Kidney (tissue), 13 donors: ENCODE measurements at regions not wholly inside any gene's neighbourhood (a gene's known extent, or its start where the extent isn't known, plus 50 kb on each side); places are given as distances from the start of the nearest gene placed in this dataset.

ENCODE experiments used
- DNase-seq, 5 donors: peaks; one replicate each; pipeline ENCODE4 v3.0.0-alpha.2; 2013 to 2020
- FAIRE-seq: peaks from 2 replicates; lab custom pipeline; 2012; peaks lifted over from hg19 to GRCh38; lab: Jason Lieb, UNC
- H3K27ac ChIP-seq, 2 donors: one replicate each; pipeline ENCODE4 v1.7.0; 2013; ENCODE audit warnings: low read depth in 2 of 2, low read length in 2 of 2, inconsistent platforms in 1 of 2
- H3K27me3 ChIP-seq: one replicate; pipeline ENCODE4 v1.7.1; 2013; ENCODE audit warnings: low read length, inconsistent platforms; ENCODE audit not compliant: control insufficient read depth, insufficient read depth
- H3K36me3 ChIP-seq, 3 donors: one replicate each; pipeline versions ENCODE4 v1.7.0 to v1.7.1; 2013; ENCODE audit warnings: low read length in 3 of 3, control low read depth in 1 of 3, inconsistent platforms in 1 of 3; ENCODE audit not compliant: insufficient read depth in 3 of 3, control insufficient read depth in 2 of 3
- H3K4me1 ChIP-seq, 3 donors: one replicate each; pipeline versions ENCODE4 v1.7.0 to v1.7.1; 2013; ENCODE audit warnings: low read length in 3 of 3, inconsistent platforms in 1 of 3, low read depth in 1 of 3; ENCODE audit not compliant: control insufficient read depth in 2 of 3, insufficient read depth in 2 of 3
- H3K4me3 ChIP-seq, 3 donors: one replicate each; pipeline versions ENCODE4 v1.7.0 to v1.8.1; 2013; ENCODE audit warnings: low read length in 3 of 3, control low read depth in 1 of 3, inconsistent platforms in 1 of 3
- H3K9ac ChIP-seq, 3 donors: one replicate each; pipeline versions ENCODE4 v1.7.0 to v1.7.1; 2013; ENCODE audit warnings: low read length in 3 of 3, control low read depth in 1 of 3, inconsistent platforms in 1 of 3
- H3K9me3 ChIP-seq, 3 donors: one replicate each; pipeline versions ENCODE4 v1.7.0 to v1.7.1; 2013; ENCODE audit warnings: low read length in 3 of 3, control low read depth in 1 of 3, inconsistent platforms in 1 of 3; ENCODE audit not compliant: control insufficient read depth in 2 of 3, insufficient read depth in 1 of 3
- intact Hi-C: fragments of 100-400 bp; cut with DNase I; formaldehyde crosslinking; loops from one replicate; pipeline ENCODE4 v1.11.1; 2022
- TF ChIP-seq, protein P1 (sequence below): IDR thresholded peaks from 3 replicates; pipeline ENCODE4 v1.5.1; 2012; ENCODE audit warnings: mild to moderate bottlenecking, moderate library complexity, borderline replicate concordance; ENCODE audit not compliant: insufficient read depth; ENCODE audit errors: extremely low read depth
- donor health status: control.
- donor health status: control.
- donor health status: control.
- donor health status: control.
- donor health status: control.
- donor health status: DM: yes; HTN: yes; CAD: no.
- donor health status: Normal renal cell carcinoma (clear cell type).

DNA sequence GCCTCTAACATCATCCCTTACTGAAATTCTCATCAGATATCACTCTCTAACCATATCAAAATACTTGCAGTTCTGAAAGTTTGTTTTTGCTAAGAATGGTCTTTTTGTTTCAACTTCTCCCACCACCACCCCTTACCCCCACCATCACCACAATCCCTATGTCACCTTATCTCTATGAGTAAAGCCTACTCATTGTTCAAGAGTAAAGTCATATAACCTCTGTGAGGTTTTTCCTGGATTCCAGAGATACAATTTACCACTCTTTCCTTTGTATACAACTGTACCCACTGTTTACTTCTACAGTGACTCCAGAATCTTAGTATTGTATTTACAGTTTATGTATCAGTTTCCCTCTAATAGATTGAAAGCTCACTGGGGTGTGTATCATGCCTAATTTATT lies 158.0 kb upstream of the PCDH10 start:
- intact Hi-C loops, result no loop called here

DNA sequence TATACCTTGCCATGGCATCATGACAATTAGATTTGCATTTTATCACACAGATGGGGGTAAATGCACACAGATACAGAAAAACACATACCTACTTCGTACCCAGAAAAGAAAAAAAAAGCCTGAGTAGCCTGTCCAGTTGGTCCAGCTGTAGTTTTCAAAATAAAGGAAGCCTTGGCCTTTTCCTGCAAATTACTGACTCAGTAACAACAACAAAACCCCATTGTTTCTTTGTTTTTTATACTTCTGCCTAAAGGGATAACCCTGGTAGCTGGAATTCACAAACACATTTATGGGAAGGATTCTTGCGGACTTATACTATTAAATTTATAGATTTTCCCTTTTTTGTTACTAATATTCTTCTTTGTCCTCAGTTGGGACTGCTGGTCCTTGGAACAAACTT lies 156.4 kb upstream of the PCDH10 start:
- no peaks in the 10 kb centered on the region for H3K36me3 ChIP-seq
- FAIRE-seq, result no peak
- H3K9me3 ChIP-seq, result peaks cover 0 to 3% (median 0%) of the 10 kb centered on the region in 3 donors
- no peak overlapping the region for H3K4me3 ChIP-seq
- no peak overlapping the region for H3K27ac ChIP-seq
- H3K27me3 ChIP-seq, result no peaks in the 10 kb centered on the region
- no peaks in the 10 kb centered on the region for H3K4me1 ChIP-seq
- H3K9ac ChIP-seq, result no peak overlapping the region
- intact Hi-C loops, result no loop called here
- no peak for DNase-seq
- TF ChIP-seq, protein P1, sequence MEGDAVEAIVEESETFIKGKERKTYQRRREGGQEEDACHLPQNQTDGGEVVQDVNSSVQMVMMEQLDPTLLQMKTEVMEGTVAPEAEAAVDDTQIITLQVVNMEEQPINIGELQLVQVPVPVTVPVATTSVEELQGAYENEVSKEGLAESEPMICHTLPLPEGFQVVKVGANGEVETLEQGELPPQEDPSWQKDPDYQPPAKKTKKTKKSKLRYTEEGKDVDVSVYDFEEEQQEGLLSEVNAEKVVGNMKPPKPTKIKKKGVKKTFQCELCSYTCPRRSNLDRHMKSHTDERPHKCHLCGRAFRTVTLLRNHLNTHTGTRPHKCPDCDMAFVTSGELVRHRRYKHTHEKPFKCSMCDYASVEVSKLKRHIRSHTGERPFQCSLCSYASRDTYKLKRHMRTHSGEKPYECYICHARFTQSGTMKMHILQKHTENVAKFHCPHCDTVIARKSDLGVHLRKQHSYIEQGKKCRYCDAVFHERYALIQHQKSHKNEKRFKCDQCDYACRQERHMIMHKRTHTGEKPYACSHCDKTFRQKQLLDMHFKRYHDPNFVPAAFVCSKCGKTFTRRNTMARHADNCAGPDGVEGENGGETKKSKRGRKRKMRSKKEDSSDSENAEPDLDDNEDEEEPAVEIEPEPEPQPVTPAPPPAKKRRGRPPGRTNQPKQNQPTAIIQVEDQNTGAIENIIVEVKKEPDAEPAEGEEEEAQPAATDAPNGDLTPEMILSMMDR, result no peak

More for the DNA sequence above, 158.0 kb upstream of the PCDH10 start:
- Histone ChIP-seq H3K4me1 (no peaks in the 10 kb centered on the region), H3K27ac (no peak overlapping the region), H3K4me3 (no peak overlapping the region), H3K27me3 (no peaks in the 10 kb centered on the region), H3K36me3 (no peaks in the 10 kb centered on the region), H3K9ac (no peak overlapping the region), H3K9me3 (peaks cover 0 to 3% (median 0%) of the 10 kb centered on the region in 3 donors)
- FAIRE-seq (no peak), DNase-seq (no peak)
- TF ChIP-seq, protein P1, result no peak

DNA sequence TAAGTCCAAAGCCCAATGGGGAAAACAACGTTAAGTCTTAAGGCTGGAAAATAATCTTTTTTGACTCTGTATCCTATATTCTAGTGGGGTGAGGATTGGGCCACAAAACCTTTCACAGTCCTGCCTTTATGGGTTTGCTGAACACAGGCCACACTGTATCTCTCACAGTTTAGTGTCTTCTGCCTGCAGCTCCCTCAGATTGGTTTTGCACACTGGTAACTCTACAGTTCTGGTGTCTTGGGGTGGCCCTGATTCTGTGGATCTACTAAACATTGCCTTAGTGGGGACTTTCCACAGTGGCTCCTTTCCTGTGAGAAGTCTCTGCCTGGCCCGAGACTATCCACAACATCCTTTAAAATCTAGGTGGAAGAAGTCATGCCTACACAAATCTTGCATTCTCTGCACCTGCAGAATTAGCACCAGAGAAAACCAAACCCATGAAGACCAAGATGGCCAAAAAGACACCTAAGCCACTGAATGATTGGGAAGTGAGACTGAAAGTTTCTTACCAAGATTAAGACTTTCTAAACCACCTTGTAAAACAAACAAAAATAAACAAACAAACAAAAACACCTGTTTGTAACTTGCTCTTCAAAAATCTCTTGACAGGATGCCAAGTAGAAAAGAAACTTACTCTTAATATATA lies 150.4 kb upstream of the PCDH10 start:
- H3K27ac ChIP-seq, result no peak overlapping the region
- H3K27me3 ChIP-seq, result no peaks in the 10 kb centered on the region
- H3K9ac ChIP-seq, result no peak overlapping the region
- no peaks in the 10 kb centered on the region for H3K36me3 ChIP-seq
- H3K4me1 ChIP-seq, result no peaks in the 10 kb centered on the region
- no peak overlapping the region for H3K4me3 ChIP-seq
- intact Hi-C loops, result no loop called here
- FAIRE-seq (no peak), DNase-seq (no peak)
- no peaks in the 10 kb centered on the region for H3K9me3 ChIP-seq
- TF ChIP-seq, protein P1, result no peak

DNA sequence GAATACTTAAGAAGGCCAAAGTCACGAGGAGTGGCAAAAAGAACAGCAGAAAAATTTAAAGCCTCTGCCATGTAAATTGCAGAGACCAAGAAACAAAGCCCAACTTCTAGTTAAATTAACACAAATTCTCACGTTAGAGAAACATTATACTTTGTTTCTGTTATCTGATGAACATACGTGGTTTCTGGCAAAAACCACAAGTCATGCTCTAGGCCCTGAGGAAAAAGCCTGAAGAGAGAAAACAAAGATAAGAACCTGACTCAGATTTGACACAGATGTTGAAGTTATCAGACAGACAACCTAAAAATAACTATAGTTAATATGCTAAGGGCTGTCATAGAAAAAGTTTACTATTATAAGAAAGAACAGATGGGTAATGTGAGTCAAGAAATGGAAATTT lies 149.1 kb upstream of the PCDH10 start:
- intact Hi-C loops, result no loop called here
- no peaks in the 10 kb centered on the region for H3K9me3 ChIP-seq
- no peak overlapping the region for H3K4me3 ChIP-seq
- FAIRE-seq (no peak), DNase-seq (no peak)
- no peaks in the 10 kb centered on the region for H3K4me1 ChIP-seq
- no peak overlapping the region for H3K9ac ChIP-seq
- H3K36me3 ChIP-seq, result no peaks in the 10 kb centered on the region
- TF ChIP-seq, protein P1, result no peak
- no peaks in the 10 kb centered on the region for H3K27me3 ChIP-seq
- H3K27ac ChIP-seq, result no peak overlapping the region
